CD14-positive monocyte (primary cell): ENCODE measurements at regions not wholly inside any gene's neighbourhood (a gene's known extent, or its start where the extent isn't known, plus 50 kb on each side); places are given as distances from the start of the nearest gene placed in this dataset.

ENCODE experiments used
- DNase-seq, 3 donors: peaks; one replicate each; pipeline ENCODE4 v3.0.0-alpha.2; 2011 to 2022
- H2AFZ ChIP-seq: 2 replicates; pipeline ENCODE4 v1.6.0; 2012; ENCODE audit warnings: mild to moderate bottlenecking, low read depth, low read length, inconsistent platforms; ENCODE audit not compliant: insufficient read depth, poor library complexity, severe bottlenecking
- H3K27ac ChIP-seq, 2 donors: 1 replicate in 1 of 2; 2 replicates in 1 of 2; pipeline ENCODE4 v1.5.1; 2012 to 2013; ENCODE audit warnings: low read length in 2 of 2, control low read depth in 1 of 2, inconsistent platforms in 1 of 2, low read depth in 1 of 2, mild to moderate bottlenecking in 1 of 2
- H3K27me3 ChIP-seq, 2 donors: one replicate each; pipeline versions ENCODE4 v1.6.0 to v1.6.1; 2011 to 2013; ENCODE audit warnings: low read length in 2 of 2; ENCODE audit not compliant: control insufficient read depth in 2 of 2, insufficient read depth in 2 of 2
- H3K36me3 ChIP-seq, 2 donors: replicated peaks in 1 of 2; 1 replicate in 1 of 2; 2 replicates in 1 of 2; pipeline versions ENCODE4 v1.5.1 to v1.6.1; 2012 to 2013; ENCODE audit warnings: low read length in 2 of 2, control low read depth in 1 of 2, inconsistent platforms in 1 of 2, mild to moderate bottlenecking in 1 of 2; ENCODE audit not compliant: insufficient read depth in 2 of 2, control insufficient read depth in 1 of 2
- H3K4me1 ChIP-seq, 2 donors: 1 replicate in 1 of 2; 2 replicates in 1 of 2; pipeline versions ENCODE4 v1.5.1 to v1.6.1; 2012 to 2013; ENCODE audit warnings: low read length in 2 of 2, control low read depth in 1 of 2, inconsistent platforms in 1 of 2, mild to moderate bottlenecking in 1 of 2, moderate library complexity in 1 of 2; ENCODE audit not compliant: insufficient read depth in 2 of 2, control insufficient read depth in 1 of 2
- H3K4me2 ChIP-seq: replicated peaks from 2 replicates; pipeline ENCODE3; 2012; ENCODE audit warnings: low read length, moderate library complexity, mild to moderate bottlenecking; ENCODE audit not compliant: poor library complexity, severe bottlenecking; ENCODE audit errors: extremely low read depth
- H3K4me3 ChIP-seq, 3 experiments: fragments of 200-600 bp in 1 of 3; sonication (generic) in 1 of 3; replicated peaks in 1 of 3; 1 replicate in 2 of 3; 2 replicates in 1 of 3; pipeline ENCODE4 v1.5.1; 2011 to 2013; ENCODE audit warnings: low read length in 3 of 3, mild to moderate bottlenecking in 3 of 3, control low read depth in 2 of 3, low read depth in 2 of 3, inconsistent platforms in 1 of 3, moderate library complexity in 1 of 3
- H3K79me2 ChIP-seq: 2 replicates; pipeline ENCODE4 v1.6.0; 2012; ENCODE audit warnings: mild to moderate bottlenecking, control low read depth, inconsistent platforms, low read length, moderate library complexity; ENCODE audit not compliant: insufficient read depth
- H3K9ac ChIP-seq: 2 replicates; pipeline ENCODE4 v1.6.0; 2017; ENCODE audit warnings: low read length, mild to moderate bottlenecking; ENCODE audit not compliant: insufficient read depth, poor library complexity, severe bottlenecking
- H3K9me3 ChIP-seq, 2 donors: replicated peaks in 1 of 2; 1 replicate in 1 of 2; 2 replicates in 1 of 2; pipeline versions ENCODE4 v1.5.1 to v1.6.1; 2012 to 2013; ENCODE audit warnings: low read length in 2 of 2, control low read depth in 1 of 2; ENCODE audit not compliant: control insufficient read depth in 1 of 2, insufficient read depth in 1 of 2
- H4K20me1 ChIP-seq: 2 replicates; pipeline ENCODE4 v1.6.0; 2012; ENCODE audit warnings: mild to moderate bottlenecking, low read length, control low read depth, moderate library complexity; ENCODE audit not compliant: insufficient read depth
- H3K27ac Mint-ChIP-seq, 7 donors: one replicate each; pipeline ENCODE4 v1.8.0; 2020; ENCODE audit warnings: mild to moderate bottlenecking in 7 of 7, mixed read lengths in 7 of 7, moderate library complexity in 6 of 7, inconsistent platforms in 2 of 7
- H3K27me3 Mint-ChIP-seq, 3 donors: one replicate each; pipeline ENCODE4 v1.8.0; 2021 to 2022; ENCODE audit warnings: low read depth in 3 of 3, mild to moderate bottlenecking in 3 of 3, mixed read lengths in 3 of 3, moderate library complexity in 3 of 3, inconsistent platforms in 1 of 3
- H3K36me3 Mint-ChIP-seq, 2 donors: one replicate each; pipeline ENCODE4 v1.8.0; 2020; ENCODE audit warnings: mixed read lengths in 2 of 2, inconsistent platforms in 1 of 2, mild to moderate bottlenecking in 1 of 2
- H3K4me1 Mint-ChIP-seq: one replicate; pipeline ENCODE4 v1.8.0; 2020; ENCODE audit warnings: mild to moderate bottlenecking, mixed read lengths
- H3K4me3 Mint-ChIP-seq, 2 donors: one replicate each; pipeline ENCODE4 v1.8.0; 2020; ENCODE audit warnings: mild to moderate bottlenecking in 2 of 2, mixed read lengths in 2 of 2, moderate library complexity in 1 of 2
- H3K9me3 Mint-ChIP-seq, 7 donors: one replicate each; pipeline ENCODE4 v1.8.0; 2020 to 2022; ENCODE audit warnings: mixed read lengths in 7 of 7, mild to moderate bottlenecking in 6 of 7, moderate library complexity in 6 of 7, inconsistent platforms in 2 of 7
- CTCF ChIP-seq: fragments of 200-600 bp; IDR thresholded peaks from one replicate; pipeline ENCODE4 v1.8.0; 2022; ENCODE audit warnings: antibody characterized with exemption, mild to moderate bottlenecking
- WGBS: methylation state at CpG from one replicate; pipeline ENCODE4 v1.1.5; 2013; ENCODE audit warnings: missing lambda C conversion rate; ENCODE audit not compliant: insufficient coverage; 5-methylcytosine and 5-hydroxymethylcytosine counted together
- intact Hi-C, 2 donors: fragments of 100-400 bp; cut with micrococcal nuclease; formaldehyde crosslinking; loops; one replicate each; pipeline versions ENCODE4 v1.15.0 to v1.15.1; 2023

- Histone ChIP-seq H3K4me1 (no peaks in the 10 kb centered on the region), H3K27me3 (no peaks in the 10 kb centered on the region), H3K4me3 (no peak overlapping the region), H2AFZ (no peak overlapping the region), H3K4me2 (no peak overlapping the region), H3K27ac (no peak overlapping the region), H3K9me3 (peaks cover 4% of the 10 kb centered on the region in 2 donors), H3K36me3 (peaks cover 16 to 84% of the 10 kb centered on the region in 2 donors), H3K9ac (no peak overlapping the region), H3K79me2 (no peaks in the 10 kb centered on the region), H4K20me1 (no peaks in the 10 kb centered on the region)
- Mint-ChIP-seq H3K9me3 (peaks cover 2 to 8% (median 5%) of the 10 kb centered on the region in 7 donors), H3K27me3 (peaks cover 0 to 2% (median 1%) of the 10 kb centered on the region in 3 donors), H3K36me3 (peaks cover 72 to 77% of the 10 kb centered on the region in 2 donors), H3K4me3 (no peak overlapping the region), H3K27ac (no peak overlapping the region), H3K4me1 (peaks cover 3% of the 10 kb centered on the region)
- DNase-seq = no peak
- intact Hi-C loops = no loop called here
- no peak for TF ChIP-seq CTCF
- WGBS = 100% methylated on average over 1 of the region's 2 CpGs
Measured at GRCh38 chr22:26781062-26781461, 123.7 kb downstream of the MIAT start.

GRCh38 chr22:26781596-26781995 lies 124.2 kb downstream of the MIAT start:
- 94% methylated on average over 9 of the region's 15 CpGs for WGBS
- Histone ChIP-seq H3K4me2 (no peak overlapping the region), H2AFZ (no peak overlapping the region), H3K79me2 (no peaks in the 10 kb centered on the region), H3K9me3 (peaks cover 4% of the 10 kb centered on the region in 2 donors), H4K20me1 (no peaks in the 10 kb centered on the region), H3K4me3 (no peak overlapping the region), H3K27me3 (no peaks in the 10 kb centered on the region), H3K9ac (no peak overlapping the region), H3K36me3 (peaks cover 16 to 78% of the 10 kb centered on the region in 2 donors), H3K4me1 (no peaks in the 10 kb centered on the region), H3K27ac (no peak overlapping the region)
- no peak for DNase-seq
- Mint-ChIP-seq H3K27ac (no peak overlapping the region), H3K4me3 (no peak overlapping the region), H3K36me3 (peaks cover 68 to 73% of the 10 kb centered on the region in 2 donors), H3K4me1 (peaks cover 3% of the 10 kb centered on the region), H3K27me3 (peaks cover 0 to 2% (median 0%) of the 10 kb centered on the region in 3 donors), H3K9me3 (peaks cover 2 to 8% (median 5%) of the 10 kb centered on the region in 7 donors)
- TF ChIP-seq CTCF = no peak
- intact Hi-C loops = no loop called here
